HK-2 (cell line): ENCODE measurements at regions not wholly inside any gene's neighbourhood (a gene's known extent, or its start where the extent isn't known, plus 50 kb on each side); places are given as distances from the start of the nearest gene placed in this dataset.
"Not testable (repeated sequence)": the region's sequence is repeated elsewhere in the genome, so short reads cannot be mapped to it uniquely, and the experiment has no call there.

Experiments
- DNase-seq: peaks from one replicate; pipeline ENCODE4 v3.0.0-alpha.2; 2018; ENCODE audit not compliant: unreplicated experiment

- no peak for DNase-seq
These were observed 1933.6 kb upstream of the LRRTM1 start for GRCh38 chr2:82237994-82238662.

GRCh38 chr2:82234283-82234874 is 1929.8 kb upstream of the LRRTM1 start:
- DNase-seq: no peak

- DNase-seq: no peak
These were observed 1929.3 kb upstream of the LRRTM1 start for GRCh38 chr2:82233806-82234205.

- no peak for DNase-seq
These were observed 1925.9 kb upstream of the LRRTM1 start for GRCh38 chr2:82230406-82230805.

- DNase-seq: no peak
These were observed 1921.9 kb upstream of the LRRTM1 start for GRCh38 chr2:82226441-82226840.

GRCh38 chr2:82224301-82224940 is 1919.9 kb upstream of the LRRTM1 start:
- DNase-seq: no peak

GRCh38 chr2:82215212-82215611 is 1910.7 kb upstream of the LRRTM1 start:
- no peak for DNase-seq

GRCh38 chr2:82199493-82199852 is 1894.9 kb upstream of the LRRTM1 start:
- no peak for DNase-seq

- DNase-seq: no peak
These were observed 1894.4 kb upstream of the LRRTM1 start for GRCh38 chr2:82198809-82199492.

- DNase-seq: no peak
These were observed 1877.7 kb upstream of the LRRTM1 start for GRCh38 chr2:82182270-82182669.

- DNase-seq: not testable (repeated sequence)
These were observed 1870.7 kb upstream of the LRRTM1 start for GRCh38 chr2:82175210-82175609.

- no peak for DNase-seq
These were observed 1867.9 kb upstream of the LRRTM1 start for GRCh38 chr2:82172483-82172882.

- DNase-seq: no peak
These were observed 1864.8 kb upstream of the LRRTM1 start for GRCh38 chr2:82169379-82169778.

- no peak for DNase-seq
These were observed 1860.8 kb upstream of the LRRTM1 start for GRCh38 chr2:82165377-82165776.

GRCh38 chr2:82158150-82158549 is 1853.6 kb upstream of the LRRTM1 start:
- DNase-seq: no peak

- DNase-seq: no peak
These were observed 1850.9 kb upstream of the LRRTM1 start for GRCh38 chr2:82155469-82155868.

GRCh38 chr2:82143343-82143742 is 1838.8 kb upstream of the LRRTM1 start:
- no peak for DNase-seq

GRCh38 chr2:82139979-82140611 is 1835.5 kb upstream of the LRRTM1 start:
- DNase-seq: no peak

GRCh38 chr2:82137441-82137840 is 1832.9 kb upstream of the LRRTM1 start:
- no peak for DNase-seq

- no peak for DNase-seq
These were observed 1823.5 kb upstream of the LRRTM1 start for GRCh38 chr2:82128051-82128450.

- no peak for DNase-seq
These were observed 1820.1 kb upstream of the LRRTM1 start for GRCh38 chr2:82124629-82125028.

- DNase-seq: no peak
These were observed 1816.1 kb upstream of the LRRTM1 start for GRCh38 chr2:82120654-82121053.
